ENCODE measurements at regions not wholly inside any gene's neighbourhood (a gene's known extent, or its start where the extent isn't known, plus 50 kb on each side); places are given as distances from the start of the nearest gene placed in this dataset.

GRCh38 chr16:88323546-88324330 lies 59.0 kb upstream of the ZNF469 start:
- no peak for TF ChIP-seq CTCF (IDR thresholded peaks at IDR 0.05; ENCODE audit: low read length)
- no peak for TF ChIP-seq EZH2 (IDR thresholded peaks at IDR 0.05; ENCODE audit: borderline replicate concordance, low read length)

Data from OCI-LY1 (cell line).